DND-41 (cell line): ENCODE measurements at regions not wholly inside any gene's neighbourhood (a gene's known extent, or its start where the extent isn't known, plus 50 kb on each side); places are given as distances from the start of the nearest gene placed in this dataset.

Experiments used
- EZH2 ChIP-seq: IDR thresholded peaks from 3 replicates; pipeline ENCODE4 v1.6.1; 2012; ENCODE audit warnings: borderline replicate concordance, low read depth, mild to moderate bottlenecking, moderate library complexity, low read length, inconsistent platforms; ENCODE audit not compliant: severe bottlenecking
- TF ChIP-seq, protein P1 (sequence below): IDR thresholded peaks from 2 replicates; pipeline ENCODE4 v1.5.1; 2012; ENCODE audit warnings: borderline replicate concordance, low read length, moderate library complexity, mild to moderate bottlenecking; ENCODE audit not compliant: poor library complexity, severe bottlenecking; ENCODE audit errors: extremely low read depth

DNA sequence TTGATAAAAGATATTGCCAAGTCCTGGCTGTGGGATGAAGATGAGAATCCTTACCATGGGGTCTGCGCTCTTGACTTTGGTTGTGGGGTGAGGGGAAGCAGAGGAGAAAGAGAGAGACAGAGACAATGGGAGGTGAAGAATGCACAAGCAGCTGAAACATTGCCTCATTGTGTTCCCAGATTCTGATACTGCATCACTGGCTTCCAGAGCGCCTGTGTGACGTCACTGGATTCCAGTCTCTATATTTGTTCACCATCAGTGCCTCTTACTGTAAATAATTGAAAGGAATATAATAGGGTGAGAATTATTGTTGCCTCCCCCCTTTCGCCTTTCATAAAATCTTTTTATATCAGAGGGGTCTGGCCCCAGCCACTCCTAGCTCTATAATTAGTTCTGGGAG, 188.9 kb upstream of the NTF3 start:
- TF ChIP-seq, protein P1, sequence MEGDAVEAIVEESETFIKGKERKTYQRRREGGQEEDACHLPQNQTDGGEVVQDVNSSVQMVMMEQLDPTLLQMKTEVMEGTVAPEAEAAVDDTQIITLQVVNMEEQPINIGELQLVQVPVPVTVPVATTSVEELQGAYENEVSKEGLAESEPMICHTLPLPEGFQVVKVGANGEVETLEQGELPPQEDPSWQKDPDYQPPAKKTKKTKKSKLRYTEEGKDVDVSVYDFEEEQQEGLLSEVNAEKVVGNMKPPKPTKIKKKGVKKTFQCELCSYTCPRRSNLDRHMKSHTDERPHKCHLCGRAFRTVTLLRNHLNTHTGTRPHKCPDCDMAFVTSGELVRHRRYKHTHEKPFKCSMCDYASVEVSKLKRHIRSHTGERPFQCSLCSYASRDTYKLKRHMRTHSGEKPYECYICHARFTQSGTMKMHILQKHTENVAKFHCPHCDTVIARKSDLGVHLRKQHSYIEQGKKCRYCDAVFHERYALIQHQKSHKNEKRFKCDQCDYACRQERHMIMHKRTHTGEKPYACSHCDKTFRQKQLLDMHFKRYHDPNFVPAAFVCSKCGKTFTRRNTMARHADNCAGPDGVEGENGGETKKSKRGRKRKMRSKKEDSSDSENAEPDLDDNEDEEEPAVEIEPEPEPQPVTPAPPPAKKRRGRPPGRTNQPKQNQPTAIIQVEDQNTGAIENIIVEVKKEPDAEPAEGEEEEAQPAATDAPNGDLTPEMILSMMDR, result no peak
- TF ChIP-seq EZH2, result no peak
